SH-SY5Y (cell line): ENCODE measurements at regions not wholly inside any gene's neighbourhood (a gene's known extent, or its start where the extent isn't known, plus 50 kb on each side); places are given as distances from the start of the nearest gene placed in this dataset.

ENCODE experiments used
- GATA2 ChIP-seq: IDR thresholded peaks from 2 replicates; pipeline ENCODE4 v1.6.1; 2011; ENCODE audit warnings: mild to moderate bottlenecking, low read depth, low read length
- GATA3 ChIP-seq: IDR thresholded peaks from 2 replicates; pipeline ENCODE4 v1.6.1; 2011; ENCODE audit warnings: low read depth, mild to moderate bottlenecking, low read length, moderate library complexity

- TF ChIP-seq GATA3: no peak
- no peak for TF ChIP-seq GATA2
These were observed 222.7 kb upstream of the DPP6 start for GRCh38 chr7:153829525-153829924.
